ENCODE measurements at regions not wholly inside any gene's neighbourhood (a gene's known extent, or its start where the extent isn't known, plus 50 kb on each side); places are given as distances from the start of the nearest gene placed in this dataset.

- POLR2A ChIA-PET, result interaction anchor here (0.7 to 1.5 kb wide), 4 partner anchors 8 to 573 kb away, joined by 3 to 5 read pairs (median 4); no protein-coding TSS in a partner anchor
- Histone ChIP-seq H3K4me2 (ENCODE audit: low read length) (no peak overlapping the region), H3K4me3 (ENCODE audit: low read depth, low read length, poor library complexity, severe bottlenecking) (no peak overlapping the region), H3K27ac (ENCODE audit: low read depth, low read length, poor library complexity, severe bottlenecking) (no peak overlapping the region), H3K9me3 (ENCODE audit: low read length) (no peaks in the 10 kb centered on the region), H3K79me2 (ENCODE audit: insufficient read depth, low read depth, low read length) (no peaks in the 10 kb centered on the region), H2AFZ (ENCODE audit: low read length) (no peak overlapping the region), H3K4me1 (ENCODE audit: insufficient read depth, low read length, poor library complexity, severe bottlenecking) (no peaks in the 10 kb centered on the region), H4K20me1 (ENCODE audit: insufficient read depth, low read length) (no peaks in the 10 kb centered on the region), H3K9me2 (ENCODE audit: insufficient read depth, low read length) (no peaks in the 10 kb centered on the region), H3K36me3 (ENCODE audit: insufficient read depth, low read length) (no peaks in the 10 kb centered on the region)
- no peak for DNase-seq (ENCODE audit: low spot score)
- no TSS peak for BruUV-seq (replicated peaks)
- no peak for TF ChIP-seq CTCF (conservative IDR thresholded peaks at IDR 0.05; ENCODE audit: low read length)
- TF ChIP-seq EZH2phosphoT487 (IDR thresholded peaks at IDR 0.05; ENCODE audit: borderline replicate concordance, low read depth, low read length), result no peak
- CTCF ChIA-PET (ENCODE audit: unreplicated experiment), result no interaction called here
- intact Hi-C loops (cut with micrococcal nuclease; ENCODE audit: unreplicated experiment), result no loop called here
These were observed 70.0 kb upstream of the PLEKHG1 start for GRCh38 chr6:150529646-150530045.

GRCh38 chr6:150531957-150532356 lies 67.7 kb upstream of the PLEKHG1 start:
- TF ChIP-seq EZH2phosphoT487 (IDR thresholded peaks at IDR 0.05; ENCODE audit: borderline replicate concordance, low read depth, low read length) (no peak), CTCF (conservative IDR thresholded peaks at IDR 0.05; ENCODE audit: low read length) (no peak)
- H2AFZ ChIP-seq (ENCODE audit: low read length), result no peak overlapping the region
- H3K36me3 ChIP-seq (ENCODE audit: insufficient read depth, low read length), result no peaks in the 10 kb centered on the region
- no peak overlapping the region for H3K4me3 ChIP-seq (ENCODE audit: low read depth, low read length, poor library complexity, severe bottlenecking)
- no peaks in the 10 kb centered on the region for H3K9me2 ChIP-seq (ENCODE audit: insufficient read depth, low read length)
- H3K4me2 ChIP-seq (ENCODE audit: low read length), result no peak overlapping the region
- DNase-seq (ENCODE audit: low spot score), result no peak
- POLR2A ChIA-PET, result interaction anchor here (0.6 kb wide), 1 partner anchor 333 kb away, joined by 5 read pairs; the partner anchor contains the start of gene MTHFD1L
- intact Hi-C loops (cut with micrococcal nuclease; ENCODE audit: unreplicated experiment), result no loop called here
- no peaks in the 10 kb centered on the region for H3K4me1 ChIP-seq (ENCODE audit: insufficient read depth, low read length, poor library complexity, severe bottlenecking)
- CTCF ChIA-PET (ENCODE audit: unreplicated experiment), result no interaction called here
- H3K9me3 ChIP-seq (ENCODE audit: low read length), result no peaks in the 10 kb centered on the region
- no peak overlapping the region for H3K27ac ChIP-seq (ENCODE audit: low read depth, low read length, poor library complexity, severe bottlenecking)
- no peaks in the 10 kb centered on the region for H3K79me2 ChIP-seq (ENCODE audit: insufficient read depth, low read depth, low read length)
- BruUV-seq (replicated peaks), result no TSS peak
- no peaks in the 10 kb centered on the region for H4K20me1 ChIP-seq (ENCODE audit: insufficient read depth, low read length)

- Histone ChIP-seq H3K4me1 (ENCODE audit: insufficient read depth, low read length, poor library complexity, severe bottlenecking) (no peaks in the 10 kb centered on the region), H4K20me1 (ENCODE audit: insufficient read depth, low read length) (no peaks in the 10 kb centered on the region), H3K9me2 (ENCODE audit: insufficient read depth, low read length) (no peaks in the 10 kb centered on the region), H3K9me3 (ENCODE audit: low read length) (no peaks in the 10 kb centered on the region), H3K79me2 (ENCODE audit: insufficient read depth, low read depth, low read length) (no peaks in the 10 kb centered on the region), H3K36me3 (ENCODE audit: insufficient read depth, low read length) (no peaks in the 10 kb centered on the region), H3K4me3 (ENCODE audit: low read depth, low read length, poor library complexity, severe bottlenecking) (no peak overlapping the region), H3K4me2 (ENCODE audit: low read length) (no peak overlapping the region), H2AFZ (ENCODE audit: low read length) (no peak overlapping the region), H3K27ac (ENCODE audit: low read depth, low read length, poor library complexity, severe bottlenecking) (no peak overlapping the region)
- BruUV-seq (replicated peaks), result no TSS peak
- ChIA-PET CTCF (ENCODE audit: unreplicated experiment) (no interaction called here), POLR2A (interaction anchor here (0.9 kb wide), 1 partner anchor 10 kb away, joined by 3 read pairs; no protein-coding TSS in a partner anchor)
- intact Hi-C loops (cut with micrococcal nuclease; ENCODE audit: unreplicated experiment), result no loop called here
- DNase-seq (ENCODE audit: low spot score), result no peak
- no peak for TF ChIP-seq CTCF (conservative IDR thresholded peaks at IDR 0.05; ENCODE audit: low read length)
- TF ChIP-seq EZH2phosphoT487 (IDR thresholded peaks at IDR 0.05; ENCODE audit: borderline replicate concordance, low read depth, low read length), result no peak
These were observed 65.1 kb upstream of the PLEKHG1 start for GRCh38 chr6:150534553-150534952.

Data from OCI-LY7 (cell line).